ENCODE measurements at regions not wholly inside any gene's neighbourhood (a gene's known extent, or its start where the extent isn't known, plus 50 kb on each side); places are given as distances from the start of the nearest gene placed in this dataset.

DNA sequence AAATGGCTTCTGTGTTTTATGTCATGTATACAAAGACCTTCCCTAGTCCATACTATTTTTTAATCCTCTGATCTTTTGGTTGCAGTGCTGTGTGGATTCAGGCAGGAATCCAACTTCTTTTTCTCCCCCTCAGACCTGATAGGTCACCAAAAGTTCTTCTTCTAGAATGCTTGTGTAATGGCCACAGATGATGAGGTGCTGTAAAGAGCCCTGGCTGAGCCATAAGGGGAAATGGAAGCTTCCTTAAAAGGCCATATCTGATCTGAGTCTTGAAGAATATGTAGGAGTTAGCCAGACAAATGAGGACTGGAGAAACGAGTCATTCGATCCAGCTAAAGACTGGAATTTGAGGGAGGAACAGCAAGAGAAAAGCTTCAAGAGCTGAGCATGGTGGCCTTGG lies 353.9 kb downstream of the PCNX1 start:
- DNase-seq (ENCODE audit: low read depth), result no peak
- H3K4me3 ChIP-seq (ENCODE audit: low read depth, low read length), result no peak overlapping the region
- TF ChIP-seq, protein P1, sequence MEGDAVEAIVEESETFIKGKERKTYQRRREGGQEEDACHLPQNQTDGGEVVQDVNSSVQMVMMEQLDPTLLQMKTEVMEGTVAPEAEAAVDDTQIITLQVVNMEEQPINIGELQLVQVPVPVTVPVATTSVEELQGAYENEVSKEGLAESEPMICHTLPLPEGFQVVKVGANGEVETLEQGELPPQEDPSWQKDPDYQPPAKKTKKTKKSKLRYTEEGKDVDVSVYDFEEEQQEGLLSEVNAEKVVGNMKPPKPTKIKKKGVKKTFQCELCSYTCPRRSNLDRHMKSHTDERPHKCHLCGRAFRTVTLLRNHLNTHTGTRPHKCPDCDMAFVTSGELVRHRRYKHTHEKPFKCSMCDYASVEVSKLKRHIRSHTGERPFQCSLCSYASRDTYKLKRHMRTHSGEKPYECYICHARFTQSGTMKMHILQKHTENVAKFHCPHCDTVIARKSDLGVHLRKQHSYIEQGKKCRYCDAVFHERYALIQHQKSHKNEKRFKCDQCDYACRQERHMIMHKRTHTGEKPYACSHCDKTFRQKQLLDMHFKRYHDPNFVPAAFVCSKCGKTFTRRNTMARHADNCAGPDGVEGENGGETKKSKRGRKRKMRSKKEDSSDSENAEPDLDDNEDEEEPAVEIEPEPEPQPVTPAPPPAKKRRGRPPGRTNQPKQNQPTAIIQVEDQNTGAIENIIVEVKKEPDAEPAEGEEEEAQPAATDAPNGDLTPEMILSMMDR (IDR thresholded peaks at IDR 0.05; ENCODE audit: insufficient read depth, low read depth, low read length, missing control alignments), result no peak

GRCh38 chr14:71262441-71262840 lies 355.2 kb downstream of the PCNX1 start:
- TF ChIP-seq, protein P1 (IDR thresholded peaks at IDR 0.05; ENCODE audit: insufficient read depth, low read depth, low read length, missing control alignments), result no peak
- H3K4me3 ChIP-seq (ENCODE audit: low read depth, low read length), result no peak overlapping the region
- no peak for DNase-seq (ENCODE audit: low read depth)

GRCh38 chr14:71264260-71264659 lies 357.0 kb downstream of the PCNX1 start:
- no peak overlapping the region for H3K4me3 ChIP-seq (ENCODE audit: low read depth, low read length)

DNA sequence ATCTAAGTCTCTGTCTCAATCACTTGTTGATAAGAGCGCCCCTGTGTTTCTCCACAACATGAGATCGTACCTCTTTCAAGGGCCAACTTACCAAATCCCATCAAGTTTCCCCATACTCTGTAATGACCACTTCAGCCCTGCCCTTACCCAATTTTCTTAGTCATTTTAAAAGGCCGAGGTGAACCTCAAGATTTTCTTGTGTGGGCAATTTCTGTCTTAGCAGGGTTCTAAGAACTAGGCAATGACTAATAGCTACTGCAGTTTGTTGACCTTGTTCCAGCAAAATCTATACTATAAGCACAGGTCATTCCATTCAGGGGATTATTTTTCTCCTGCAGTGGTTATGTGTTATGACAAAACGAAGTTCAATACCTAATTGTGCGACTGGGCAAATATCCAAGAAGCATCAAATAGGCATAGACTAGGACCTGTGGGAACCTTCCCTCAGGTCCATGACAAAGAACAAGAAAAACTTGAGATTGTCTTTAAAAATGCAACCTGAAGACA lies 359.8 kb downstream of the PCNX1 start:
- no peak overlapping the region for H3K4me3 ChIP-seq (ENCODE audit: low read depth, low read length)
- DNase-seq (ENCODE audit: low read depth), result peak; percentile 79

More at GRCh38 chr14:71264260-71264659, 357.0 kb downstream of the PCNX1 start:
- TF ChIP-seq, protein P1 (IDR thresholded peaks at IDR 0.05; ENCODE audit: insufficient read depth, low read depth, low read length, missing control alignments), result no peak
- DNase-seq (ENCODE audit: low read depth), result no peak

DNA sequence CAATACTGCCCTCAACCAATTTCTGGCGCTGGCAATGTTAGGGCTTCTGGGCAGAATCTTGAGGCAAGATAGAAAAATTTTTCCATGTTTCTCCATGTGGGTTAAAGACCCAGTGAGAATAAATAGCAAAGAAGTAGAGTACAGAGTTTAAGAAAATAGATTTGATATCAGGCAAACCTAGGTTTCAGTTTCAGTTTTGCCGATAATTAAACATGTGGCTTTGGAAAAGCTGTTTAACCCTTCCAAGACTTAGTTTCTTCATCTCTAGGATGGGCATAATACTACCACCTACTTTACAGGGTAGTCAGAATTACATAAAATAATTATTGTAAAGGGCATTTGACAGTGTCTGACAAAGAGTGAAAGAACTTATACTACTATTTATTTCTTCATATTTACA lies 360.4 kb downstream of the PCNX1 start:
- TF ChIP-seq, protein P1 (IDR thresholded peaks at IDR 0.05; ENCODE audit: insufficient read depth, low read depth, low read length, missing control alignments), result no peak
- H3K4me3 ChIP-seq (ENCODE audit: low read depth, low read length), result peak overlapping the region; percentile 14; the same call in 1 of the 2 replicates
- DNase-seq (ENCODE audit: low read depth), result no peak

More for the DNA sequence above, 359.8 kb downstream of the PCNX1 start:
- TF ChIP-seq, protein P1 (IDR thresholded peaks at IDR 0.05; ENCODE audit: insufficient read depth, low read depth, low read length, missing control alignments), result no peak

GRCh38 chr14:71270111-71270510 lies 362.9 kb downstream of the PCNX1 start:
- no peak overlapping the region for H3K4me3 ChIP-seq (ENCODE audit: low read depth, low read length)
- TF ChIP-seq, protein P1 (IDR thresholded peaks at IDR 0.05; ENCODE audit: insufficient read depth, low read depth, low read length, missing control alignments), result no peak
- no peak for DNase-seq (ENCODE audit: low read depth)
